ENCODE measurements at regions not wholly inside any gene's neighbourhood (a gene's known extent, or its start where the extent isn't known, plus 50 kb on each side); places are given as distances from the start of the nearest gene placed in this dataset.

DNA sequence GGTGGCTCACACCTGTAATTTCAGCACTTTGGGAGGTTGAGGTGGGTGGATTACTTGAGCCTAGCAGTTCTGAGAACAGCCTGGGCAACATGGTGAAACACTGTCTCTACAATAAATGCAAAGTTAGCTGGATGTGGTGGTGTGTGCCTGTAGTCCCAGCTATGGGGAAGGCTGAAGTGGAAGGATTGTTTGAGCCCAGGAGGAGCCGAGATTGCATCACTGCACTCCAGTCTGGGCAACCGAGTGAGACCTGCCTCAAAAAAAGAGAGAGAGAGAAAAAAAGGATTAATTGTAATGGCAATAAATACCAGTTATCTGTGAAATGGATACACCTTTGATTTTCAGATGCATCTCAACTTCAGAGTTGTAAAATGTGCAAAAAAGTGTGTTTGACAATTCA is 58.8 kb downstream of the SPRY1 start:
- TF ChIP-seq, protein P1, sequence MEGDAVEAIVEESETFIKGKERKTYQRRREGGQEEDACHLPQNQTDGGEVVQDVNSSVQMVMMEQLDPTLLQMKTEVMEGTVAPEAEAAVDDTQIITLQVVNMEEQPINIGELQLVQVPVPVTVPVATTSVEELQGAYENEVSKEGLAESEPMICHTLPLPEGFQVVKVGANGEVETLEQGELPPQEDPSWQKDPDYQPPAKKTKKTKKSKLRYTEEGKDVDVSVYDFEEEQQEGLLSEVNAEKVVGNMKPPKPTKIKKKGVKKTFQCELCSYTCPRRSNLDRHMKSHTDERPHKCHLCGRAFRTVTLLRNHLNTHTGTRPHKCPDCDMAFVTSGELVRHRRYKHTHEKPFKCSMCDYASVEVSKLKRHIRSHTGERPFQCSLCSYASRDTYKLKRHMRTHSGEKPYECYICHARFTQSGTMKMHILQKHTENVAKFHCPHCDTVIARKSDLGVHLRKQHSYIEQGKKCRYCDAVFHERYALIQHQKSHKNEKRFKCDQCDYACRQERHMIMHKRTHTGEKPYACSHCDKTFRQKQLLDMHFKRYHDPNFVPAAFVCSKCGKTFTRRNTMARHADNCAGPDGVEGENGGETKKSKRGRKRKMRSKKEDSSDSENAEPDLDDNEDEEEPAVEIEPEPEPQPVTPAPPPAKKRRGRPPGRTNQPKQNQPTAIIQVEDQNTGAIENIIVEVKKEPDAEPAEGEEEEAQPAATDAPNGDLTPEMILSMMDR (IDR thresholded peaks at IDR 0.05; ENCODE audit: insufficient read depth, low read depth, low read length), result no peak
- no peak for TF ChIP-seq EZH2 (IDR thresholded peaks at IDR 0.05; ENCODE audit: insufficient read depth, low read length)
